ENCODE measurements at regions not wholly inside any gene's neighbourhood (a gene's known extent, or its start where the extent isn't known, plus 50 kb on each side); places are given as distances from the start of the nearest gene placed in this dataset.

GRCh38 chr11:13109616-13110015 is 100.5 kb downstream of the RASSF10 start:
- Histone ChIP-seq H3K4me3 (ENCODE audit: low read depth, low read length) (no peak overlapping the region), H3K9me3 (ENCODE audit: control insufficient read depth, insufficient read depth, low read depth, low read length) (no peaks in the 10 kb centered on the region), H3K27ac (ENCODE audit: extremely low read depth, low read depth, low read length) (no peak overlapping the region), H3K36me3 (ENCODE audit: control insufficient read depth in 2 of 2, insufficient read depth in 1 of 2, low read length in 2 of 2) (no peaks in the 10 kb centered on the region), H3K4me1 (ENCODE audit: control insufficient read depth, insufficient read depth, low read length) (no peaks in the 10 kb centered on the region)
- POLR2A ChIA-PET, result no interaction called here
- TF ChIP-seq ZNF776 (tag by site-specific recombination; IDR thresholded peaks at IDR 0.05; ENCODE audit: borderline replicate concordance) (no peak), ZNF202 (tag by site-specific recombination; IDR thresholded peaks at IDR 0.05; ENCODE audit: borderline replicate concordance) (no peak), ZNF140 (tag by site-specific recombination; IDR thresholded peaks at IDR 0.05) (no peak), ZNF37A (tag by site-specific recombination; IDR thresholded peaks at IDR 0.05) (no peak), ZNF585B (tag by site-specific recombination; IDR thresholded peaks at IDR 0.05) (no peak), TSHZ1 (tag by site-specific recombination; IDR thresholded peaks at IDR 0.05; ENCODE audit: borderline replicate concordance) (no peak)
- CTCF ChIA-PET, result interaction anchor here (0.6 to 0.7 kb wide), 4 partner anchors 36 to 532 kb away, joined by 3 to 4 read pairs (median 3); no protein-coding TSS in a partner anchor

GRCh38 chr11:13110145-13110544 is 101.0 kb downstream of the RASSF10 start:
- no peaks in the 10 kb centered on the region for H3K36me3 ChIP-seq (ENCODE audit: control insufficient read depth in 2 of 2, insufficient read depth in 1 of 2, low read length in 2 of 2)

GRCh38 chr11:13110929-13111812 is 102.1 kb downstream of the RASSF10 start:
- TF ChIP-seq ZNF488 (tag by site-specific recombination; IDR thresholded peaks at IDR 0.05) (no peak), ZBTB17 (tag by site-specific recombination; IDR thresholded peaks at IDR 0.05) (no peak), TRIM28 (IDR thresholded peaks at IDR 0.05; ENCODE audit: borderline replicate concordance, low read length) (no peak), SCRT1 (tag by site-specific recombination; IDR thresholded peaks at IDR 0.05; ENCODE audit: borderline replicate concordance) (no peak), GLIS1 (tag by site-specific recombination; IDR thresholded peaks at IDR 0.05) (no peak), ZSCAN16 (tag by site-specific recombination; IDR thresholded peaks at IDR 0.05) (no peak), GLI4 (tag by site-specific recombination; IDR thresholded peaks at IDR 0.05) (no peak), ZFP69B (tag by site-specific recombination; IDR thresholded peaks at IDR 0.05) (no peak), MYNN (tag by site-specific recombination; IDR thresholded peaks at IDR 0.05; ENCODE audit: borderline replicate concordance) (no peak), AEBP2 (tag by site-specific recombination; IDR thresholded peaks at IDR 0.05; ENCODE audit: borderline replicate concordance) (no peak), ZNF704 (tag by site-specific recombination; IDR thresholded peaks at IDR 0.05) (no peak), ZNF624 (tag by site-specific recombination; IDR thresholded peaks at IDR 0.05) (no peak), ZNF571 (tag by site-specific recombination; IDR thresholded peaks at IDR 0.05) (no peak)
- Histone ChIP-seq H3K4me1 (ENCODE audit: control insufficient read depth, insufficient read depth, low read length) (no peaks in the 10 kb centered on the region), H3K27ac (ENCODE audit: extremely low read depth, low read depth, low read length) (no peak overlapping the region), H3K4me3 (ENCODE audit: low read depth, low read length) (no peak overlapping the region), H3K9me3 (ENCODE audit: control insufficient read depth, insufficient read depth, low read depth, low read length) (no peaks in the 10 kb centered on the region), H3K36me3 (ENCODE audit: control insufficient read depth in 2 of 2, insufficient read depth in 1 of 2, low read length in 2 of 2) (no peaks in the 10 kb centered on the region)
- ChIA-PET CTCF (no interaction called here), POLR2A (interaction anchor here (0.6 kb wide), 1 partner anchor 22 kb away, joined by 4 read pairs; no protein-coding TSS in a partner anchor)

More at GRCh38 chr11:13110145-13110544, 101.0 kb downstream of the RASSF10 start:
- Histone ChIP-seq H3K9me3 (ENCODE audit: control insufficient read depth, insufficient read depth, low read depth, low read length) (no peaks in the 10 kb centered on the region), H3K4me3 (ENCODE audit: low read depth, low read length) (no peak overlapping the region), H3K27ac (ENCODE audit: extremely low read depth, low read depth, low read length) (no peak overlapping the region), H3K4me1 (ENCODE audit: control insufficient read depth, insufficient read depth, low read length) (no peaks in the 10 kb centered on the region)
- no peak for TF ChIP-seq ZNF350 (tag by site-specific recombination; IDR thresholded peaks at IDR 0.05)
- TF ChIP-seq ZNF23 (tag by site-specific recombination; IDR thresholded peaks at IDR 0.05; ENCODE audit: borderline replicate concordance), result no peak
- no peak for TF ChIP-seq ZNF132 (tag by site-specific recombination; IDR thresholded peaks at IDR 0.05; ENCODE audit: borderline replicate concordance)
- ChIA-PET CTCF (interaction anchor here (0.6 to 0.7 kb wide), 2 partner anchors 87 to 532 kb away, joined by 3 read pairs; no protein-coding TSS in a partner anchor), POLR2A (interaction anchor here (0.6 kb wide), 1 partner anchor 21 kb away, joined by 4 read pairs; no protein-coding TSS in a partner anchor)

All from HEK293 (cell line).